Right cardiac atrium (tissue), 5 donors: ENCODE measurements at regions not wholly inside any gene's neighbourhood (a gene's known extent, or its start where the extent isn't known, plus 50 kb on each side); places are given as distances from the start of the nearest gene placed in this dataset.

Source experiments
- ATAC-seq, 2 donors: fragments of 200-7000 bp; cut with Tn5 transposase; one replicate each; pipeline versions ENCODE4 v1.8.0 to v1.9.1; 2020; ENCODE audit warnings: moderate library complexity in 2 of 2, mild to moderate bottlenecking in 1 of 2
- DNase-seq, 3 donors: peaks; one replicate each; pipeline ENCODE4 v3.0.0-alpha.2; 2020
- H3K27ac ChIP-seq: one replicate; pipeline ENCODE4 v1.5.1; 2013; ENCODE audit warnings: mild to moderate bottlenecking, low read length, control low read depth, moderate library complexity
- H3K27me3 ChIP-seq: one replicate; pipeline ENCODE4 v1.6.1; 2013; ENCODE audit not compliant: control insufficient read depth, insufficient read depth
- H3K4me1 ChIP-seq: one replicate; pipeline ENCODE4 v1.6.1; 2013; ENCODE audit warnings: low read length; ENCODE audit not compliant: control insufficient read depth, insufficient read depth
- H3K4me3 ChIP-seq: one replicate; pipeline ENCODE4 v1.5.1; 2013; ENCODE audit warnings: low read length, control low read depth
- H3K9me3 ChIP-seq: one replicate; pipeline ENCODE4 v1.6.1; 2013; ENCODE audit warnings: low read length; ENCODE audit not compliant: control insufficient read depth
- WGBS: extraction: QIAGEN DNeasy Blood & Tissue Kit; methylation state at CpG from one replicate; pipeline ENCODE4 v1.1.7; 2013; 5-methylcytosine and 5-hydroxymethylcytosine counted together
- intact Hi-C, 4 donors: fragments of 100-400 bp; cut with DNase I; formaldehyde crosslinking; loops; one replicate each; pipeline versions ENCODE4 v1.11.0 to v1.14.0; 2022 to 2023
- donor health status: healthy with polysubstance abuse.
- donor health status: DM: no; HTN: yes; CAD: no.
- donor health status: DM: no; HTN: no; CAD: no.
- donor health status: DM: no; HTN: yes; CAD: no; lungs with severe emphysema.
- donor health status: DM: yes; HTN: yes; CAD: no.

GRCh38 chr21:38619480-38619879 lies 121.2 kb upstream of the ERG start:
- DNase-seq: no peak
- Histone ChIP-seq H3K27ac (no peak overlapping the region), H3K4me1 (no peaks in the 10 kb centered on the region), H3K27me3 (no peaks in the 10 kb centered on the region), H3K4me3 (no peak overlapping the region), H3K9me3 (no peaks in the 10 kb centered on the region)
- ATAC-seq: no peak
- intact Hi-C loops: no loop called here
- WGBS: 84% methylated on average over 2 of the region's 2 CpGs

GRCh38 chr21:38619992-38620479 lies 121.8 kb upstream of the ERG start:
- Histone ChIP-seq H3K4me3 (no peak overlapping the region), H3K27me3 (no peaks in the 10 kb centered on the region), H3K4me1 (no peaks in the 10 kb centered on the region), H3K27ac (no peak overlapping the region), H3K9me3 (no peaks in the 10 kb centered on the region)
- ATAC-seq (peak; percentile 79 to 92), DNase-seq (peak; percentile 71 to 93 (median 81))
- intact Hi-C loops: no loop called here
- 50% methylated on average over 9 of the region's 9 CpGs for WGBS

- H3K9me3 ChIP-seq: no peaks in the 10 kb centered on the region
- no peaks in the 10 kb centered on the region for H3K4me1 ChIP-seq
- DNase-seq (no peak), ATAC-seq (no peak)
- H3K27ac ChIP-seq: no peak overlapping the region
- H3K27me3 ChIP-seq: no peaks in the 10 kb centered on the region
- 95% methylated on average over 3 of the region's 3 CpGs for WGBS
- intact Hi-C loops: no loop called here
- no peak overlapping the region for H3K4me3 ChIP-seq
Observed at GRCh38 chr21:38621132-38621531, 122.9 kb upstream of the ERG start.

DNA sequence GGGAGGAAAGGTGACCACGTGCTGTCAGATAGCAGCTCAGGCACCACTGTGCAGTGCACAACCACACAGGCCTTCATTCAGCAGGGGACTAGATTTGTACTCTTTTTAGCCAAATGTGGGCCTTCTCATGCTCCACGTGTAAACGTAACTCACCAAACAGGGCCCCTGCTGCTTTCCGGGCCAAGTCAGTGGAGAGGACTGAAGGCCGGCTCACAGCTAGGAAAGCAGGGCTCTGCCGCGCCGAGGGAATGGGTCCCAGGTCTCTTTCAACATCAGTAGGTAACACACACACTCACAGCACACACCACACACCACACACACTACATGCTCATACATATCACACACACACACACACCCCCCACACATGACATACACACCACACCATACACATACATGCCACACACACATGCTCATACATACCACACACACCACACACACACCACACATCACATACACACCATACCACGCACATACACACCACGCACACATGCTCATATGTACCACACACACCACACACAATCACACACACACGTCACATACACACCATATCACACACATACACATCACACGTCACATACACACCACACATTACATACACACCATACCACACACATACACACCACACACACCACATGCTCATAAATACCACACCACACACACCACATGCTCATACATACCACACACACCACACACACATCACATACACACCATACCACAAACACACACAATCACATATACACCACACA lies 124.0 kb upstream of the ERG start:
- Histone ChIP-seq H3K4me3 (no peak overlapping the region), H3K27ac (no peak overlapping the region), H3K27me3 (no peaks in the 10 kb centered on the region), H3K4me1 (no peaks in the 10 kb centered on the region), H3K9me3 (no peaks in the 10 kb centered on the region)
- no peak for ATAC-seq
- intact Hi-C loops: no loop called here
- no peak for DNase-seq
- WGBS: 95% methylated on average over 12 of the region's 12 CpGs

DNA sequence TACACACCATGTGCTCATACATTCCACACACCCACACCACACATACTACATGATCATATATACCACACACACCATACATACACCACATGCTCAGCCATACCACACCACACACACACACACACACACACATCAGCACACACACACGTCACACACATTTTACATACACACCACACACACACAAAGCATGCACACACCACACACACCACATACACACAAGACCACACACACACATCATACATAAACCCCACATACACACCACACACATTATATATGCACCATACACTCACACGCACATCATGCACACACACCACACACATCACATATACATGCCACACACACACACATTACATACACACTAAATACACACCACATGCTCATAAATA lies 124.5 kb upstream of the ERG start:
- Histone ChIP-seq H3K27ac (no peak overlapping the region), H3K4me3 (no peak overlapping the region), H3K4me1 (no peaks in the 10 kb centered on the region), H3K9me3 (no peaks in the 10 kb centered on the region), H3K27me3 (no peaks in the 10 kb centered on the region)
- 47% methylated on average over 2 of the region's 2 CpGs for WGBS
- ATAC-seq (no peak), DNase-seq (no peak)
- intact Hi-C loops: no loop called here

DNA sequence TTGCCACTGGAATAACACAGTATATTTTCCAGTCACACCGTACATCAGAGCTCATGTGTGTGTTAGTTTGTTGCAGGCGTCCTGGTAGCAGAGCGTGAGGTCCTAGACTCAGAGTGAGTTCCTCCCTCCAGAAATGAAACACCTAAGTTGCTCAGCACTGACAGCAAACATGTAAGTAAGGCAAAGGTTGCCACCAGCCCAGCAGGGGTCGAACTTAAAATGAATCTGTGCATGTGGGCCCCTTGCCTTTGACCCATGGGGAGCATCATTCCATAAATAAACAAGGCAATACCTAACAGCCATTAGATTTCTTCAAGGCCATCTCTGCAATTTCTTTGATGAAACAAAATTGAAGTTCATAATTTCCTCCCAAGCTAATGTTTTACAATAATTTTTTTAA lies 125.3 kb upstream of the ERG start:
- 81% methylated on average over 4 of the region's 4 CpGs for WGBS
- Histone ChIP-seq H3K4me1 (no peaks in the 10 kb centered on the region), H3K9me3 (no peaks in the 10 kb centered on the region), H3K27ac (no peak overlapping the region), H3K4me3 (no peak overlapping the region), H3K27me3 (no peaks in the 10 kb centered on the region)
- ATAC-seq (no peak), DNase-seq (no peak)
- intact Hi-C loops: no loop called here

DNA sequence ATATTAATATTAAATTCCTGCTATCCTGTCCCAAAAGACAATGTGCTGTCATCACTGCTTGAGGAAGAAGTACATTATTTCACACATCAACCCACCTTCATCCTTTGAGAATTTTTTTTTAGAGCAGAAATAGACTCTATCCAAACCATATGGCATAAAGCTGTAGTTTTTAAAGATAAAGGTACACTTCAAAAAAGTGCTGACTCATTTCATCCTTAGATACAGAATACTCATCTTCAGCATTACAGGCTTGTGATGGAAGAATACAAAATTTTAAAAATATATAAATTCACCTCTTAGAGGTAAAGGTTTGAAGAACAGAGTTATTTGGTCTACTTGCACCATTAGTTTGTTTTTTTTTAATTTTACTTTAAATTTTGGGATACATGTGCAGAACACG lies 126.7 kb upstream of the ERG start:
- Histone ChIP-seq H3K27ac (no peak overlapping the region), H3K27me3 (no peaks in the 10 kb centered on the region), H3K9me3 (no peaks in the 10 kb centered on the region), H3K4me1 (no peaks in the 10 kb centered on the region), H3K4me3 (no peak overlapping the region)
- no peak for DNase-seq
- intact Hi-C loops: no loop called here
- ATAC-seq: no peak
- WGBS: 97% methylated on average over 1 of the region's 1 CpG

GRCh38 chr21:38626306-38626705 lies 128.0 kb upstream of the ERG start:
- H3K27me3 ChIP-seq: no peaks in the 10 kb centered on the region
- intact Hi-C loops: no loop called here
- H3K4me1 ChIP-seq: no peaks in the 10 kb centered on the region
- H3K27ac ChIP-seq: no peak overlapping the region
- DNase-seq (no peak), ATAC-seq (no peak)
- 91% methylated on average over 3 of the region's 3 CpGs for WGBS
- H3K4me3 ChIP-seq: no peak overlapping the region
- H3K9me3 ChIP-seq: no peaks in the 10 kb centered on the region

DNA sequence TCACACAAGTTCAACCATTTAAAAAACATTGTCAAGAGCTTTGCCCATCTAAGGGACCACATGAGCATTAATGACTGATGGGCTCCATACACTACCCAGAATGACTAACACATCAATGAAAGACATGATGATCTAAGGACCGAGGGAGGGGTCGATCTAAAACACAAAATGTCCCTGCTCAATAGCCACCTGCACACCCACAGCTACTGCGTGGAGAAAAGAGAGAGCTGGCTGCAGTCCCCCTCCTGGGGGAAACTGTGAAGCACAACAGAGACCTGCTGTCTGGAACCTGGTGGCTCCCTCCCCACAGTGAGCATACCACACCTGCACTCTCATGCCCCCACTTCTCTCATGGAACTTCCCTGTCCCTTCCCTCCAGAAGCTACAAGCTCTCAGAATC lies 130.1 kb upstream of the ERG start:
- WGBS: 80% methylated on average over 3 of the region's 3 CpGs
- no peak for DNase-seq
- no peaks in the 10 kb centered on the region for H3K9me3 ChIP-seq
- H3K4me1 ChIP-seq: no peaks in the 10 kb centered on the region
- no peaks in the 10 kb centered on the region for H3K27me3 ChIP-seq
- no peak overlapping the region for H3K27ac ChIP-seq
- ATAC-seq: no peak
- intact Hi-C loops: no loop called here
- H3K4me3 ChIP-seq: no peak overlapping the region

DNA sequence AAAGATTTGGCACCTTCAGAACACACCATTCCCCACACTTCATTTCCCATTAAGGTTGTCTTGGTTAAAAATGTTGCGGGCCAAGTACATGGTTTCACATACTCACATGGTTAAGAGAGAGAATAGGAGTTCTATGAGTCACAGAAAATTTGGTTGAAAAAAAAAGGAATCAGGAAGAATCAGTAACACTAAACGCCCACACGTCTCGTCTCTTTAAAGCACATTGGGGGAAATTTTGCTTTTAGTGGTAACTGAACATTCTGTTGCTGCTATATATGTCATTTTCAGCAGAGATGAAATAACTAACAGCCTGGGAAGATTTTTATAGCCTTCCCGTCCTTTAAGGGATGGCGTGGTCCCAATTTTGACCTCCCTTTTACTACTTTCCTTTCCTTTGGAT lies 132.9 kb upstream of the ERG start:
- Histone ChIP-seq H3K27ac (no peak overlapping the region), H3K27me3 (no peaks in the 10 kb centered on the region), H3K4me1 (no peaks in the 10 kb centered on the region), H3K4me3 (no peak overlapping the region), H3K9me3 (no peaks in the 10 kb centered on the region)
- no peak for ATAC-seq
- DNase-seq: no peak
- intact Hi-C loops: no loop called here
- WGBS: 71% methylated on average over 6 of the region's 6 CpGs

- Histone ChIP-seq H3K4me1 (no peaks in the 10 kb centered on the region), H3K27ac (no peak overlapping the region), H3K27me3 (no peaks in the 10 kb centered on the region), H3K4me3 (no peak overlapping the region), H3K9me3 (no peaks in the 10 kb centered on the region)
- intact Hi-C loops: no loop called here
- DNase-seq (no peak), ATAC-seq (no peak)
- 84% methylated on average over 5 of the region's 5 CpGs for WGBS
Observed at GRCh38 chr21:38631676-38632075, 133.4 kb upstream of the ERG start.

GRCh38 chr21:38637161-38637560 lies 138.9 kb upstream of the ERG start:
- no peaks in the 10 kb centered on the region for H3K9me3 ChIP-seq
- ATAC-seq (no peak), DNase-seq (no peak)
- no peak overlapping the region for H3K27ac ChIP-seq
- no peaks in the 10 kb centered on the region for H3K27me3 ChIP-seq
- 83% methylated on average over 3 of the region's 3 CpGs for WGBS
- intact Hi-C loops: no loop called here
- H3K4me3 ChIP-seq: no peak overlapping the region
- no peaks in the 10 kb centered on the region for H3K4me1 ChIP-seq
